ENCODE measurements at regions not wholly inside any gene's neighbourhood (a gene's known extent, or its start where the extent isn't known, plus 50 kb on each side); places are given as distances from the start of the nearest gene placed in this dataset.
"Not testable (repeated sequence)": the region's sequence is repeated elsewhere in the genome, so short reads cannot be mapped to it uniquely, and the experiment has no call there.

GRCh38 chr3:164832216-164832615 is 246.1 kb downstream of the SI start:
- H2AFZ ChIP-seq (ENCODE audit: low read depth, low read length), result no peak overlapping the region
- no peaks in the 10 kb centered on the region for H3K9me3 ChIP-seq (ENCODE audit: low read length)
- no peaks in the 10 kb centered on the region for H3K27me3 ChIP-seq (ENCODE audit: insufficient read depth, low read length)
- no peak overlapping the region for H3K4me3 ChIP-seq (ENCODE audit: low read length)
- H3K36me3 ChIP-seq (ENCODE audit: insufficient read depth, low read length), result no peaks in the 10 kb centered on the region
- peaks cover 11% of the 10 kb centered on the region for H3K4me1 ChIP-seq (ENCODE audit: insufficient read depth, low read length)

GRCh38 chr3:164818318-164818717 is 260.0 kb downstream of the SI start:
- Histone ChIP-seq H3K4me1 (ENCODE audit: insufficient read depth, low read length) (no peaks in the 10 kb centered on the region), H3K9me3 (ENCODE audit: low read length) (peaks cover 1% of the 10 kb centered on the region), H2AFZ (ENCODE audit: low read depth, low read length) (no peak overlapping the region), H3K4me3 (ENCODE audit: low read length) (no peak overlapping the region), H3K36me3 (ENCODE audit: insufficient read depth, low read length) (no peaks in the 10 kb centered on the region), H3K27me3 (ENCODE audit: insufficient read depth, low read length) (no peaks in the 10 kb centered on the region)

GRCh38 chr3:164814106-164814505 is 264.2 kb downstream of the SI start:
- Histone ChIP-seq H3K27me3 (ENCODE audit: insufficient read depth, low read length) (no peaks in the 10 kb centered on the region), H3K9me3 (ENCODE audit: low read length) (peaks cover 1% of the 10 kb centered on the region), H3K36me3 (ENCODE audit: insufficient read depth, low read length) (no peaks in the 10 kb centered on the region), H3K4me1 (ENCODE audit: insufficient read depth, low read length) (no peaks in the 10 kb centered on the region), H3K4me3 (ENCODE audit: low read length) (no peak overlapping the region), H2AFZ (ENCODE audit: low read depth, low read length) (no peak overlapping the region)

- H3K9me3 ChIP-seq (ENCODE audit: low read length), result no peaks in the 10 kb centered on the region
These were observed 266.3 kb downstream of the SI start for GRCh38 chr3:164812042-164812441.

GRCh38 chr3:164806188-164806587 is 272.1 kb downstream of the SI start:
- Histone ChIP-seq H3K27me3 (ENCODE audit: insufficient read depth, low read length) (no peaks in the 10 kb centered on the region), H3K36me3 (ENCODE audit: insufficient read depth, low read length) (no peaks in the 10 kb centered on the region), H2AFZ (ENCODE audit: low read depth, low read length) (no peak overlapping the region), H3K4me1 (ENCODE audit: insufficient read depth, low read length) (no peaks in the 10 kb centered on the region), H3K9me3 (ENCODE audit: low read length) (no peaks in the 10 kb centered on the region), H3K4me3 (ENCODE audit: low read length) (no peak overlapping the region)

More at GRCh38 chr3:164812042-164812441, 266.3 kb downstream of the SI start:
- H3K27me3 ChIP-seq (ENCODE audit: insufficient read depth, low read length), result no peaks in the 10 kb centered on the region
- H2AFZ ChIP-seq (ENCODE audit: low read depth, low read length), result no peak overlapping the region
- no peak overlapping the region for H3K4me3 ChIP-seq (ENCODE audit: low read length)
- no peaks in the 10 kb centered on the region for H3K36me3 ChIP-seq (ENCODE audit: insufficient read depth, low read length)
- no peaks in the 10 kb centered on the region for H3K4me1 ChIP-seq (ENCODE audit: insufficient read depth, low read length)

GRCh38 chr3:164794099-164794498 is 284.2 kb downstream of the SI start:
- H3K9me3 ChIP-seq (ENCODE audit: low read length), result no peaks in the 10 kb centered on the region
- no peaks in the 10 kb centered on the region for H3K27me3 ChIP-seq (ENCODE audit: insufficient read depth, low read length)
- H3K36me3 ChIP-seq (ENCODE audit: insufficient read depth, low read length), result no peaks in the 10 kb centered on the region
- H3K4me1 ChIP-seq (ENCODE audit: insufficient read depth, low read length), result no peaks in the 10 kb centered on the region
- no peak overlapping the region for H3K4me3 ChIP-seq (ENCODE audit: low read length)
- H2AFZ ChIP-seq (ENCODE audit: low read depth, low read length), result no peak overlapping the region

GRCh38 chr3:164791263-164791662 is 287.0 kb downstream of the SI start:
- H3K36me3 ChIP-seq (ENCODE audit: insufficient read depth, low read length), result no peaks in the 10 kb centered on the region
- no peaks in the 10 kb centered on the region for H3K27me3 ChIP-seq (ENCODE audit: insufficient read depth, low read length)
- no peaks in the 10 kb centered on the region for H3K9me3 ChIP-seq (ENCODE audit: low read length)
- no peak overlapping the region for H3K4me3 ChIP-seq (ENCODE audit: low read length)
- H2AFZ ChIP-seq (ENCODE audit: low read depth, low read length), result no peak overlapping the region
- no peaks in the 10 kb centered on the region for H3K4me1 ChIP-seq (ENCODE audit: insufficient read depth, low read length)

- H3K9me3 ChIP-seq (ENCODE audit: low read length); H3K27me3 ChIP-seq (ENCODE audit: insufficient read depth, low read length); H3K4me1 ChIP-seq (ENCODE audit: insufficient read depth, low read length); H3K36me3 ChIP-seq (ENCODE audit: insufficient read depth, low read length); H2AFZ ChIP-seq (ENCODE audit: low read depth, low read length); H3K4me3 ChIP-seq (ENCODE audit: low read length): not testable (repeated sequence)
These were observed 293.9 kb downstream of the SI start for GRCh38 chr3:164784407-164784806.

- Histone ChIP-seq H3K27me3 (ENCODE audit: insufficient read depth, low read length) (no peaks in the 10 kb centered on the region), H3K36me3 (ENCODE audit: insufficient read depth, low read length) (no peaks in the 10 kb centered on the region), H3K4me3 (ENCODE audit: low read length) (no peak overlapping the region), H2AFZ (ENCODE audit: low read depth, low read length) (no peak overlapping the region), H3K9me3 (ENCODE audit: low read length) (no peaks in the 10 kb centered on the region), H3K4me1 (ENCODE audit: insufficient read depth, low read length) (no peaks in the 10 kb centered on the region)
These were observed 296.5 kb downstream of the SI start for GRCh38 chr3:164781755-164782154.

GRCh38 chr3:164779816-164780215 is 298.5 kb downstream of the SI start:
- H3K9me3 ChIP-seq (ENCODE audit: low read length), result no peaks in the 10 kb centered on the region
- H3K36me3 ChIP-seq (ENCODE audit: insufficient read depth, low read length), result no peaks in the 10 kb centered on the region
- H2AFZ ChIP-seq (ENCODE audit: low read depth, low read length), result no peak overlapping the region
- no peak overlapping the region for H3K4me3 ChIP-seq (ENCODE audit: low read length)
- H3K4me1 ChIP-seq (ENCODE audit: insufficient read depth, low read length), result no peaks in the 10 kb centered on the region
- no peaks in the 10 kb centered on the region for H3K27me3 ChIP-seq (ENCODE audit: insufficient read depth, low read length)

GRCh38 chr3:164752812-164753211 is 325.5 kb downstream of the SI start:
- Histone ChIP-seq H2AFZ (ENCODE audit: low read depth, low read length) (no peak overlapping the region), H3K4me3 (ENCODE audit: low read length) (no peak overlapping the region), H3K36me3 (ENCODE audit: insufficient read depth, low read length) (no peaks in the 10 kb centered on the region), H3K4me1 (ENCODE audit: insufficient read depth, low read length) (no peaks in the 10 kb centered on the region), H3K27me3 (ENCODE audit: insufficient read depth, low read length) (no peaks in the 10 kb centered on the region), H3K9me3 (ENCODE audit: low read length) (no peaks in the 10 kb centered on the region)

- no peak overlapping the region for H2AFZ ChIP-seq (ENCODE audit: low read depth, low read length)
- H3K4me1 ChIP-seq (ENCODE audit: insufficient read depth, low read length), result no peaks in the 10 kb centered on the region
- no peak overlapping the region for H3K4me3 ChIP-seq (ENCODE audit: low read length)
- H3K27me3 ChIP-seq (ENCODE audit: insufficient read depth, low read length), result no peaks in the 10 kb centered on the region
- H3K36me3 ChIP-seq (ENCODE audit: insufficient read depth, low read length), result no peaks in the 10 kb centered on the region
- H3K9me3 ChIP-seq (ENCODE audit: low read length), result no peaks in the 10 kb centered on the region
These were observed 329.7 kb downstream of the SI start for GRCh38 chr3:164748626-164749025.

- Histone ChIP-seq H3K4me1 (ENCODE audit: insufficient read depth, low read length) (no peaks in the 10 kb centered on the region), H3K27me3 (ENCODE audit: insufficient read depth, low read length) (no peaks in the 10 kb centered on the region), H3K4me3 (ENCODE audit: low read length) (no peak overlapping the region), H2AFZ (ENCODE audit: low read depth, low read length) (no peak overlapping the region), H3K9me3 (ENCODE audit: low read length) (no peaks in the 10 kb centered on the region), H3K36me3 (ENCODE audit: insufficient read depth, low read length) (no peaks in the 10 kb centered on the region)
These were observed 336.4 kb downstream of the SI start for GRCh38 chr3:164741869-164742268.

GRCh38 chr3:164737174-164737573 is 341.1 kb downstream of the SI start:
- Histone ChIP-seq H3K36me3 (ENCODE audit: insufficient read depth, low read length) (no peaks in the 10 kb centered on the region), H3K4me3 (ENCODE audit: low read length) (no peak overlapping the region), H3K4me1 (ENCODE audit: insufficient read depth, low read length) (no peaks in the 10 kb centered on the region), H2AFZ (ENCODE audit: low read depth, low read length) (no peak overlapping the region), H3K27me3 (ENCODE audit: insufficient read depth, low read length) (no peaks in the 10 kb centered on the region), H3K9me3 (ENCODE audit: low read length) (no peaks in the 10 kb centered on the region)
